Smooth muscle cell (in vitro differentiated cells): ENCODE measurements at regions not wholly inside any gene's neighbourhood (a gene's known extent, or its start where the extent isn't known, plus 50 kb on each side); places are given as distances from the start of the nearest gene placed in this dataset.

Source experiments
- DNase-seq: peaks from one replicate; lab custom pipeline; 2025; ENCODE audit not compliant: unreplicated experiment; lab: John Stamatoyannopoulos, UW
- H2AFZ ChIP-seq: fragments of 200-600 bp; sonication (generic); 2 replicates; pipeline ENCODE4 v1.6.0; 2016; ENCODE audit warnings: antibody characterized with exemption, low read depth, mild to moderate bottlenecking
- H3F3A ChIP-seq: fragments of 200-600 bp; sonication (generic); 2 replicates; pipeline ENCODE4 v1.6.0; 2017; ENCODE audit warnings: antibody characterized with exemption, low read depth
- H3K27ac ChIP-seq: fragments of 200-600 bp; sonication (generic); 2 replicates; pipeline ENCODE4 v1.5.1; 2016; ENCODE audit warnings: low read depth, mild to moderate bottlenecking
- H3K27me3 ChIP-seq: fragments of 200-600 bp; sonication (generic); 2 replicates; pipeline ENCODE4 v1.6.1; 2016; ENCODE audit warnings: low read depth, mild to moderate bottlenecking
- H3K36me3 ChIP-seq: fragments of 200-600 bp; sonication (generic); 2 replicates; pipeline ENCODE4 v1.5.1; 2016; ENCODE audit warnings: low read depth
- H3K4me1 ChIP-seq: fragments of 200-600 bp; sonication (generic); 2 replicates; pipeline ENCODE4 v1.5.1; 2016; ENCODE audit warnings: low read depth
- H3K4me2 ChIP-seq: fragments of 200-600 bp; sonication (generic); 2 replicates; pipeline ENCODE4 v1.6.0; 2016; ENCODE audit warnings: mild to moderate bottlenecking
- H3K4me3 ChIP-seq: fragments of 200-600 bp; sonication (generic); 2 replicates; pipeline ENCODE4 v1.5.1; 2016; ENCODE audit warnings: mild to moderate bottlenecking
- H3K79me2 ChIP-seq: fragments of 200-600 bp; sonication (generic); 2 replicates; pipeline ENCODE4 v1.6.0; 2016; ENCODE audit warnings: low read depth, mild to moderate bottlenecking
- H3K9ac ChIP-seq: fragments of 200-600 bp; sonication (generic); 2 replicates; pipeline ENCODE4 v1.6.0; 2016; ENCODE audit warnings: low read depth
- H3K9me3 ChIP-seq: fragments of 200-600 bp; sonication (generic); replicated peaks from 2 replicates; pipeline ENCODE4 v1.5.1; 2016; ENCODE audit warnings: low read depth
- H4K20me1 ChIP-seq: fragments of 200-600 bp; sonication (generic); 2 replicates; pipeline ENCODE4 v1.6.0; 2016; ENCODE audit warnings: low read depth
- CTCF ChIP-seq: fragments of 200-600 bp; sonication (generic); IDR thresholded peaks from 2 replicates; pipeline ENCODE4 v1.5.1; 2017; ENCODE audit warnings: borderline replicate concordance, mild to moderate bottlenecking, antibody characterized with exemption; ENCODE audit not compliant: insufficient read depth, poor library complexity, severe bottlenecking
- WGBS: methylation state at CpG from one replicate; pipeline ENCODE4 v1.1.7; 2016; ENCODE audit warnings: low lambda C conversion rate; 5-methylcytosine and 5-hydroxymethylcytosine counted together

GRCh38 chr2:183606022-183606717, 481.9 kb downstream of the NUP35 start:
- H2AFZ ChIP-seq, result no peak overlapping the region
- no peak overlapping the region for H3K4me2 ChIP-seq
- H3K36me3 ChIP-seq, result no peaks in the 10 kb centered on the region
- H3F3A ChIP-seq, result no peaks in the 10 kb centered on the region
- no peaks in the 10 kb centered on the region for H3K27me3 ChIP-seq
- no peaks in the 10 kb centered on the region for H3K79me2 ChIP-seq
- no peak for DNase-seq
- H3K9ac ChIP-seq, result no peak overlapping the region
- WGBS, result 71% methylated on average over 2 of the region's 2 CpGs
- H3K4me3 ChIP-seq, result no peak overlapping the region
- no peak overlapping the region for H3K27ac ChIP-seq
- H4K20me1 ChIP-seq, result no peaks in the 10 kb centered on the region
- no peak for TF ChIP-seq CTCF
- H3K4me1 ChIP-seq, result no peaks in the 10 kb centered on the region
- no peaks in the 10 kb centered on the region for H3K9me3 ChIP-seq

GRCh38 chr2:183606718-183607085, 482.5 kb downstream of the NUP35 start:
- H3K27ac ChIP-seq, result no peak overlapping the region
- H3K4me3 ChIP-seq, result no peak overlapping the region
- no peaks in the 10 kb centered on the region for H3K27me3 ChIP-seq
- no peak overlapping the region for H3K4me2 ChIP-seq
- H2AFZ ChIP-seq, result no peak overlapping the region
- H3K79me2 ChIP-seq, result no peaks in the 10 kb centered on the region
- no peaks in the 10 kb centered on the region for H3K9me3 ChIP-seq
- no peaks in the 10 kb centered on the region for H4K20me1 ChIP-seq
- H3K4me1 ChIP-seq, result no peaks in the 10 kb centered on the region
- no peak for TF ChIP-seq CTCF
- no peak for DNase-seq
- H3K36me3 ChIP-seq, result no peaks in the 10 kb centered on the region
- WGBS, result 82% methylated on average over 3 of the region's 3 CpGs
- H3F3A ChIP-seq, result no peaks in the 10 kb centered on the region
- H3K9ac ChIP-seq, result no peak overlapping the region

- H3K4me1 ChIP-seq, result no peaks in the 10 kb centered on the region
- WGBS, result 97% methylated on average over 21 of the region's 21 CpGs
- no peaks in the 10 kb centered on the region for H4K20me1 ChIP-seq
- no peak overlapping the region for H2AFZ ChIP-seq
- no peak overlapping the region for H3K4me2 ChIP-seq
- no peak for DNase-seq
- H3K9me3 ChIP-seq, result no peaks in the 10 kb centered on the region
- no peak overlapping the region for H3K9ac ChIP-seq
- no peak overlapping the region for H3K27ac ChIP-seq
- no peaks in the 10 kb centered on the region for H3F3A ChIP-seq
- H3K27me3 ChIP-seq, result no peaks in the 10 kb centered on the region
- no peak overlapping the region for H3K4me3 ChIP-seq
- no peaks in the 10 kb centered on the region for H3K79me2 ChIP-seq
- TF ChIP-seq CTCF, result no peak
- H3K36me3 ChIP-seq, result no peaks in the 10 kb centered on the region
Observed at GRCh38 chr2:183607995-183608394, 483.8 kb downstream of the NUP35 start.

- H3K4me1 ChIP-seq, result no peaks in the 10 kb centered on the region
- no peaks in the 10 kb centered on the region for H3F3A ChIP-seq
- H3K27ac ChIP-seq, result no peak overlapping the region
- WGBS, result 90% methylated on average over 1 of the region's 1 CpG
- H3K27me3 ChIP-seq, result no peaks in the 10 kb centered on the region
- no peak overlapping the region for H2AFZ ChIP-seq
- no peak overlapping the region for H3K4me2 ChIP-seq
- H3K36me3 ChIP-seq, result no peaks in the 10 kb centered on the region
- H3K4me3 ChIP-seq, result no peak overlapping the region
- H3K9me3 ChIP-seq, result no peaks in the 10 kb centered on the region
- no peaks in the 10 kb centered on the region for H4K20me1 ChIP-seq
- no peak for DNase-seq
- TF ChIP-seq CTCF, result no peak
- no peaks in the 10 kb centered on the region for H3K79me2 ChIP-seq
- no peak overlapping the region for H3K9ac ChIP-seq
Observed at GRCh38 chr2:183608747-183609146, 484.5 kb downstream of the NUP35 start.
